ENCODE measurements at regions not wholly inside any gene's neighbourhood (a gene's known extent, or its start where the extent isn't known, plus 50 kb on each side); places are given as distances from the start of the nearest gene placed in this dataset.
"Not testable (repeated sequence)": the region's sequence is repeated elsewhere in the genome, so short reads cannot be mapped to it uniquely, and the experiment has no call there.

GRCh38 chr12:8355531-8355930 lies 100.2 kb upstream of the CLEC6A start:
- TF ChIP-seq CTCF (IDR thresholded peaks at IDR 0.05 in 4 of 5, conservative IDR thresholded peaks at IDR 0.05 in 1 of 5); POLR2A (IDR thresholded peaks at IDR 0.05): not testable (repeated sequence)

All from gastrocnemius medialis (tissue), 4 donors.